Esophagus muscularis mucosa (tissue), 4 donors: ENCODE measurements at regions not wholly inside any gene's neighbourhood (a gene's known extent, or its start where the extent isn't known, plus 50 kb on each side); places are given as distances from the start of the nearest gene placed in this dataset.

Source experiments
- CTCF ChIP-seq, 3 experiments: fragments of 200-600 bp in 2 of 3; fragments of 450-650 bp in 1 of 3; sonication (generic) in 2 of 3; IDR thresholded peaks; one replicate each; pipeline ENCODE4 v1.5.1; 2017 to 2019; ENCODE audit warnings: antibody characterized with exemption in 3 of 3, mild to moderate bottlenecking in 2 of 3, moderate library complexity in 1 of 3
- EP300 ChIP-seq: sonication (generic); formaldehyde crosslinking; IDR thresholded peaks from one replicate; pipeline ENCODE4 v1.6.1; 2017; ENCODE audit warnings: antibody characterized with exemption
- POLR2A ChIP-seq: fragments of 450-650 bp; IDR thresholded peaks from one replicate; pipeline ENCODE4 v1.6.1; 2017; ENCODE audit warnings: antibody characterized with exemption, moderate library complexity, mild to moderate bottlenecking, low read depth
- POLR2AphosphoS5 ChIP-seq, 2 donors: sonication (generic); formaldehyde crosslinking; IDR thresholded peaks; one replicate each; pipeline ENCODE4 v1.6.1; 2017; ENCODE audit warnings: antibody characterized with exemption in 2 of 2

GRCh38 chr1:70707214-70707613 lies 296.1 kb downstream of the CTH start:
- TF ChIP-seq POLR2A (no peak), CTCF (IDR thresholded peaks at IDR 0.05) (no peak), POLR2AphosphoS5 (IDR thresholded peaks at IDR 0.05) (no peak), EP300 (no peak)
